AG04450 (cell line): ENCODE measurements at regions not wholly inside any gene's neighbourhood (a gene's known extent, or its start where the extent isn't known, plus 50 kb on each side); places are given as distances from the start of the nearest gene placed in this dataset.

Source experiments
- CTCF ChIA-PET: fragments of 300-600, 350-600 bp; formaldehyde crosslinking; extraction: SDS; loops from one replicate; lab custom pipeline; 2022; ENCODE audit warnings: antibody characterized with exemption, inconsistent platforms; lab: Charles Lee
- POLR2A ChIA-PET: fragments of 350-600 bp; formaldehyde crosslinking; extraction: SDS; loops from one replicate; lab custom pipeline; 2021; ENCODE audit warnings: antibody characterized with exemption, inconsistent platforms; lab: Yijun Ruan, JAX
- DNase-seq: peaks from one replicate; pipeline ENCODE4 v3.0.0-alpha.2; 2011; ENCODE audit warnings: low read depth, low spot score
- H3K27ac ChIP-seq: one replicate; pipeline ENCODE4 v1.5.1; 2012; ENCODE audit warnings: low read depth, low read length, control low read depth
- H3K27me3 ChIP-seq: one replicate; pipeline ENCODE4 v1.6.0; 2012; ENCODE audit warnings: low read length; ENCODE audit not compliant: control insufficient read depth, insufficient read depth
- H3K4me3 ChIP-seq: 2 replicates; pipeline ENCODE4 v1.5.1; 2011; ENCODE audit warnings: mild to moderate bottlenecking, low read depth, low read length, control low read depth
- H3K9me3 ChIP-seq: 2 replicates; pipeline ENCODE4 v1.5.1; 2012; ENCODE audit warnings: low read length; ENCODE audit not compliant: control insufficient read depth, insufficient read depth
- CTCF ChIP-seq: IDR thresholded peaks from 2 replicates; pipeline ENCODE4 v1.5.1; 2011; ENCODE audit warnings: low read depth, low read length, control low read depth, inconsistent platforms

GRCh38 chr15:53837263-53837662, 77.8 kb upstream of the WDR72 start:
- no peak overlapping the region for H3K4me3 ChIP-seq
- no peak for DNase-seq
- H3K9me3 ChIP-seq, result no peaks in the 10 kb centered on the region
- ChIA-PET CTCF (no interaction called here), POLR2A (no interaction called here)
- TF ChIP-seq CTCF, result no peak
- no peak overlapping the region for H3K27ac ChIP-seq
- no peaks in the 10 kb centered on the region for H3K27me3 ChIP-seq

GRCh38 chr15:53836618-53837017, 77.2 kb upstream of the WDR72 start:
- CTCF ChIA-PET, result no interaction called here
- H3K27ac ChIP-seq, result no peak overlapping the region
- H3K4me3 ChIP-seq, result no peak overlapping the region
- DNase-seq, result no peak
- no peaks in the 10 kb centered on the region for H3K9me3 ChIP-seq
- no peak for TF ChIP-seq CTCF
- no peaks in the 10 kb centered on the region for H3K27me3 ChIP-seq
- POLR2A ChIA-PET, result no interaction called here

GRCh38 chr15:53835309-53835708, 75.8 kb upstream of the WDR72 start:
- DNase-seq, result no peak
- H3K9me3 ChIP-seq, result peaks cover 5% of the 10 kb centered on the region; the same call in 1 of the 2 replicates
- no peak for TF ChIP-seq CTCF
- POLR2A ChIA-PET, result no interaction called here
- H3K27me3 ChIP-seq, result no peaks in the 10 kb centered on the region
- CTCF ChIA-PET, result no interaction called here
- no peak overlapping the region for H3K27ac ChIP-seq
- H3K4me3 ChIP-seq, result no peak overlapping the region

- Histone ChIP-seq H3K4me3 (no peak overlapping the region), H3K27me3 (no peaks in the 10 kb centered on the region), H3K27ac (no peak overlapping the region), H3K9me3 (peaks cover 5% of the 10 kb centered on the region; the same call in 1 of the 2 replicates)
- no peak for DNase-seq
- CTCF ChIA-PET, result no interaction called here
- POLR2A ChIA-PET, result no interaction called here
- no peak for TF ChIP-seq CTCF
Measured at GRCh38 chr15:53834214-53834613, 74.8 kb upstream of the WDR72 start.

GRCh38 chr15:53833134-53833624, 73.7 kb upstream of the WDR72 start:
- H3K4me3 ChIP-seq, result no peak overlapping the region
- no peak for TF ChIP-seq CTCF
- H3K27ac ChIP-seq, result no peak overlapping the region
- DNase-seq, result no peak
- ChIA-PET POLR2A (no interaction called here), CTCF (no interaction called here)
- peaks cover 5% of the 10 kb centered on the region; the same call in 1 of the 2 replicates for H3K9me3 ChIP-seq
- H3K27me3 ChIP-seq, result no peaks in the 10 kb centered on the region
